ENCODE measurements at regions not wholly inside any gene's neighbourhood (a gene's known extent, or its start where the extent isn't known, plus 50 kb on each side); places are given as distances from the start of the nearest gene placed in this dataset.

- no peak for TF ChIP-seq PBX3 (IDR thresholded peaks at IDR 0.05)
- TF ChIP-seq MAZ (IDR thresholded peaks at IDR 0.05; ENCODE audit: borderline replicate concordance, low read depth, low read length), result no peak
- TF ChIP-seq, protein P1, sequence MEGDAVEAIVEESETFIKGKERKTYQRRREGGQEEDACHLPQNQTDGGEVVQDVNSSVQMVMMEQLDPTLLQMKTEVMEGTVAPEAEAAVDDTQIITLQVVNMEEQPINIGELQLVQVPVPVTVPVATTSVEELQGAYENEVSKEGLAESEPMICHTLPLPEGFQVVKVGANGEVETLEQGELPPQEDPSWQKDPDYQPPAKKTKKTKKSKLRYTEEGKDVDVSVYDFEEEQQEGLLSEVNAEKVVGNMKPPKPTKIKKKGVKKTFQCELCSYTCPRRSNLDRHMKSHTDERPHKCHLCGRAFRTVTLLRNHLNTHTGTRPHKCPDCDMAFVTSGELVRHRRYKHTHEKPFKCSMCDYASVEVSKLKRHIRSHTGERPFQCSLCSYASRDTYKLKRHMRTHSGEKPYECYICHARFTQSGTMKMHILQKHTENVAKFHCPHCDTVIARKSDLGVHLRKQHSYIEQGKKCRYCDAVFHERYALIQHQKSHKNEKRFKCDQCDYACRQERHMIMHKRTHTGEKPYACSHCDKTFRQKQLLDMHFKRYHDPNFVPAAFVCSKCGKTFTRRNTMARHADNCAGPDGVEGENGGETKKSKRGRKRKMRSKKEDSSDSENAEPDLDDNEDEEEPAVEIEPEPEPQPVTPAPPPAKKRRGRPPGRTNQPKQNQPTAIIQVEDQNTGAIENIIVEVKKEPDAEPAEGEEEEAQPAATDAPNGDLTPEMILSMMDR (IDR thresholded peaks at IDR 0.05), result no peak
- TF ChIP-seq, protein P2, sequence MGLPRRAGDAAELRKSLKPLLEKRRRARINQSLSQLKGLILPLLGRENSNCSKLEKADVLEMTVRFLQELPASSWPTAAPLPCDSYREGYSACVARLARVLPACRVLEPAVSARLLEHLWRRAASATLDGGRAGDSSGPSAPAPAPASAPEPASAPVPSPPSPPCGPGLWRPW (IDR thresholded peaks at IDR 0.05), result no peak
- no peak for TF ChIP-seq MAX (IDR thresholded peaks at IDR 0.05)
- no peak for TF ChIP-seq EP300 (IDR thresholded peaks at IDR 0.05)
- TF ChIP-seq POLR2A (IDR thresholded peaks at IDR 0.05; ENCODE audit: low read length), result no peak
- TF ChIP-seq HOXA7 (CRISPR knock-in tag; IDR thresholded peaks at IDR 0.05), result no peak
- no peak for TF ChIP-seq FOSL2 (IDR thresholded peaks at IDR 0.05)
- TF ChIP-seq FOSL2 (CRISPR knock-in tag; IDR thresholded peaks at IDR 0.05), result no peak
These were observed 685.5 kb downstream of the CPS1 start for GRCh38 chr2:211241891-211242290.

Measured in A549 (cell line).